ENCODE measurements at regions not wholly inside any gene's neighbourhood (a gene's known extent, or its start where the extent isn't known, plus 50 kb on each side); places are given as distances from the start of the nearest gene placed in this dataset.
A peak's percentile ranks its signal among the peaks of the same experiment; 100 is the strongest.

DNA sequence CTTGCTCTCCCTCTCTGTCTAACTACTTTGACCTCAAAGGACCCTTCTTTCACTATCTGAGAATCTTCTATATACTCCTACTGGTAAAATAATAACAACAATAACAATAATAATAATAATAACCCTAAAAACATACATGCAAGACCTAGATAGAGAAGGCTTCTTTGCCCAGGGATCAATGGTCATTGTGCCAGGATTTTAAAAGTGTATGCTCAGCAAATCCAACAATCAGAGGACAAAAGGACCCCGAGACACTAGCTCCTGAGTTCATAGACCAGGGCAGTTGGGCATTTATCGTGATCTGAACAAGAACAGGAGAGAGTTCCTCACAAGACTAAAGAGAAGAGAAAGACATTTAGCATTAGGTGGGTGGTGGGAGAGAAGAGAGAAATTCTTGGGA, 358.5 kb downstream of the DAD1 start:
- H3K36me3 ChIP-seq (ENCODE audit: insufficient read depth, low read length), result no peaks in the 10 kb centered on the region
- peaks cover 18% of the 10 kb centered on the region; the same call in 1 of the 2 replicates for H3K9me3 ChIP-seq (ENCODE audit: insufficient read depth, low read depth, low read length)
- peak overlapping the region; percentile 68 for H3K4me2 ChIP-seq (ENCODE audit: low read depth, low read length, poor library complexity, severe bottlenecking)
- H3K79me2 ChIP-seq (ENCODE audit: insufficient read depth, low read length), result no peaks in the 10 kb centered on the region
- H3K4me1 ChIP-seq (ENCODE audit: insufficient read depth, low read length, poor library complexity, severe bottlenecking), result peaks cover 42% of the 10 kb centered on the region
- H3K9ac ChIP-seq (ENCODE audit: low read depth, low read length, poor library complexity, severe bottlenecking), result peak overlapping the region; percentile 67
- TF ChIP-seq, protein P1, sequence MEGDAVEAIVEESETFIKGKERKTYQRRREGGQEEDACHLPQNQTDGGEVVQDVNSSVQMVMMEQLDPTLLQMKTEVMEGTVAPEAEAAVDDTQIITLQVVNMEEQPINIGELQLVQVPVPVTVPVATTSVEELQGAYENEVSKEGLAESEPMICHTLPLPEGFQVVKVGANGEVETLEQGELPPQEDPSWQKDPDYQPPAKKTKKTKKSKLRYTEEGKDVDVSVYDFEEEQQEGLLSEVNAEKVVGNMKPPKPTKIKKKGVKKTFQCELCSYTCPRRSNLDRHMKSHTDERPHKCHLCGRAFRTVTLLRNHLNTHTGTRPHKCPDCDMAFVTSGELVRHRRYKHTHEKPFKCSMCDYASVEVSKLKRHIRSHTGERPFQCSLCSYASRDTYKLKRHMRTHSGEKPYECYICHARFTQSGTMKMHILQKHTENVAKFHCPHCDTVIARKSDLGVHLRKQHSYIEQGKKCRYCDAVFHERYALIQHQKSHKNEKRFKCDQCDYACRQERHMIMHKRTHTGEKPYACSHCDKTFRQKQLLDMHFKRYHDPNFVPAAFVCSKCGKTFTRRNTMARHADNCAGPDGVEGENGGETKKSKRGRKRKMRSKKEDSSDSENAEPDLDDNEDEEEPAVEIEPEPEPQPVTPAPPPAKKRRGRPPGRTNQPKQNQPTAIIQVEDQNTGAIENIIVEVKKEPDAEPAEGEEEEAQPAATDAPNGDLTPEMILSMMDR (conservative IDR thresholded peaks at IDR 0.05; ENCODE audit: low read length), result no peak
- TF ChIP-seq EZH2phosphoT487 (IDR thresholded peaks at IDR 0.05; ENCODE audit: borderline replicate concordance), result no peak
- no peaks in the 10 kb centered on the region for H3K9me2 ChIP-seq (replicated peaks; ENCODE audit: low read depth, low read length)
- peaks cover 11% of the 10 kb centered on the region; the same call in 1 of the 2 replicates for H3F3A ChIP-seq (ENCODE audit: low read depth)
- no peak overlapping the region for H2AFZ ChIP-seq (ENCODE audit: low read length)
- no peaks in the 10 kb centered on the region for H4K20me1 ChIP-seq (ENCODE audit: insufficient read depth, low read length, poor library complexity, severe bottlenecking)
- no peaks in the 10 kb centered on the region for H3K27me3 ChIP-seq (ENCODE audit: insufficient read depth, low read length, poor library complexity, severe bottlenecking)
- peak overlapping the region; percentile 60 for H3K4me3 ChIP-seq (ENCODE audit: low read length, poor library complexity, severe bottlenecking)

DNA sequence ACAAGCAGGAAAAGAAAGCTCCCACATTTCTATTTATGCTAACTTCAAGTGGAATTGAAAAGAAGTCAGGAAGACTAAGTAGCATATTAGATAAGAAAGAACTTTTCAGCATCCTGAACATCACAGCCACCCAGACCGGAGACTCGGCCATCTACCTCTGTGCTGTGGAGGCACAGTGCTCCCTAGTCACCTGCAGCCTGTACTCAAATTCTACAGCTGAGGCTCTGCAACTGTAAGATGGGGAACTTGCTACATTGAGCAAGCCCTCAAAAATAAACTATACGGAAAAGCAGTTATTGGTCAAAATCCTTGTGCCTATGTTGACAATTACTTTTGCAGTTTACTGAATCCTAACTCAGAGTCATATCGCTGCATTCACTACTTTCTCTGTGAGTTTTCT, 361.9 kb downstream of the DAD1 start:
- Histone ChIP-seq H3K27me3 (ENCODE audit: insufficient read depth, low read length, poor library complexity, severe bottlenecking) (no peaks in the 10 kb centered on the region), H4K20me1 (ENCODE audit: insufficient read depth, low read length, poor library complexity, severe bottlenecking) (no peaks in the 10 kb centered on the region), H3K9me2 (replicated peaks; ENCODE audit: low read depth, low read length) (no peaks in the 10 kb centered on the region), H3K79me2 (ENCODE audit: insufficient read depth, low read length) (no peaks in the 10 kb centered on the region), H3K9ac (ENCODE audit: low read depth, low read length, poor library complexity, severe bottlenecking) (no peak overlapping the region), H2AFZ (ENCODE audit: low read length) (peak overlapping the region; percentile 37; the same call in 1 of the 2 replicates), H3F3A (ENCODE audit: low read depth) (peaks cover 11% of the 10 kb centered on the region; the same call in 1 of the 2 replicates), H3K4me1 (ENCODE audit: insufficient read depth, low read length, poor library complexity, severe bottlenecking) (peaks cover 41% of the 10 kb centered on the region), H3K4me2 (ENCODE audit: low read depth, low read length, poor library complexity, severe bottlenecking) (no peak overlapping the region), H3K4me3 (ENCODE audit: low read length, poor library complexity, severe bottlenecking) (no peak overlapping the region), H3K9me3 (ENCODE audit: insufficient read depth, low read depth, low read length) (0 out of 2 replicates have a peak, but pooled peaks cover 7% of the 10 kb centered on the region), H3K36me3 (ENCODE audit: insufficient read depth, low read length) (no peaks in the 10 kb centered on the region)
- TF ChIP-seq EZH2phosphoT487 (IDR thresholded peaks at IDR 0.05; ENCODE audit: borderline replicate concordance), result no peak
- TF ChIP-seq, protein P1 (conservative IDR thresholded peaks at IDR 0.05; ENCODE audit: low read length), result no peak

DNA sequence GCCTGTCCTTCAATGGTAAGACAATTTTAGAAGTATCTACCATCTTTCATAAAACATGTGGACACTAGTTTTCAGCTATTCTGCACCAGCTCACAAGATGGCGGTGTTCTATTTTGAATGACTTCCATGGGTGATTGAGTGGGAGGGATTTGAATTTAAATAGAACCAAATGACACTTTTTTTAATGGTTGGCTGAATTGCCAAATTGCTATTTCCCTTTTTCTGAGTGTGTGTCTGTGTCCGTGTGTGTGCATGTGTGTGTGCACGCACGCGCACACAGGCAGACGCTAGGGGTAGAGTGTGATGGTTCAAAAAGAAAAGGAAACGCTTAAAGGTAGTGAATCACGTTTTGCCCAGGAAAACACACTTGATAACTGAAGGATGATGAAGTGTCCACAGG, 362.6 kb downstream of the DAD1 start:
- no peaks in the 10 kb centered on the region for H3K27me3 ChIP-seq (ENCODE audit: insufficient read depth, low read length, poor library complexity, severe bottlenecking)
- no peak for TF ChIP-seq EZH2phosphoT487 (IDR thresholded peaks at IDR 0.05; ENCODE audit: borderline replicate concordance)
- TF ChIP-seq, protein P1 (conservative IDR thresholded peaks at IDR 0.05; ENCODE audit: low read length), result peak; percentile 69
- no peaks in the 10 kb centered on the region for H3K9me2 ChIP-seq (replicated peaks; ENCODE audit: low read depth, low read length)
- H3F3A ChIP-seq (ENCODE audit: low read depth), result peaks cover 6% of the 10 kb centered on the region; the same call in 1 of the 2 replicates
- H3K4me1 ChIP-seq (ENCODE audit: insufficient read depth, low read length, poor library complexity, severe bottlenecking), result peaks cover 34% of the 10 kb centered on the region
- H3K4me2 ChIP-seq (ENCODE audit: low read depth, low read length, poor library complexity, severe bottlenecking), result no peak overlapping the region
- H3K4me3 ChIP-seq (ENCODE audit: low read length, poor library complexity, severe bottlenecking), result no peak overlapping the region
- peak overlapping the region; percentile 37 for H2AFZ ChIP-seq (ENCODE audit: low read length)
- H3K36me3 ChIP-seq (ENCODE audit: insufficient read depth, low read length), result no peaks in the 10 kb centered on the region
- H3K9me3 ChIP-seq (ENCODE audit: insufficient read depth, low read depth, low read length), result no peaks in the 10 kb centered on the region
- no peaks in the 10 kb centered on the region for H3K79me2 ChIP-seq (ENCODE audit: insufficient read depth, low read length)
- no peaks in the 10 kb centered on the region for H4K20me1 ChIP-seq (ENCODE audit: insufficient read depth, low read length, poor library complexity, severe bottlenecking)
- no peak overlapping the region for H3K9ac ChIP-seq (ENCODE audit: low read depth, low read length, poor library complexity, severe bottlenecking)

Measured in Loucy (cell line).